Ovary (tissue), 7 donors: ENCODE measurements at regions not wholly inside any gene's neighbourhood (a gene's known extent, or its start where the extent isn't known, plus 50 kb on each side); places are given as distances from the start of the nearest gene placed in this dataset.
A peak's percentile ranks its signal among the peaks of the same experiment; 100 is the strongest.

Source experiments
- DNase-seq, 5 donors: peaks; one replicate each; pipeline ENCODE4 v3.0.0-alpha.2; 2019 to 2020
- H3K27ac ChIP-seq, 2 donors: fragments of 200-600 bp; one replicate each; pipeline versions ENCODE4 v1.5.1 to v1.8.0; 2019 to 2022
- H3K27me3 ChIP-seq: fragments of 200-600 bp; one replicate; pipeline ENCODE4 v1.8.0; 2022
- H3K36me3 ChIP-seq: fragments of 200-600 bp; sonication (generic); one replicate; pipeline ENCODE4 v1.5.1; 2019
- H3K4me1 ChIP-seq: one replicate; pipeline ENCODE4 v1.8.1; 2013; ENCODE audit warnings: mild to moderate bottlenecking, moderate library complexity; ENCODE audit not compliant: insufficient read depth
- H3K4me3 ChIP-seq: fragments of 200-600 bp; sonication (generic); one replicate; pipeline ENCODE4 v1.5.1; 2017
- H3K9me3 ChIP-seq, 2 donors: fragments of 200-600 bp in 1 of 2; sonication (generic) in 1 of 2; one replicate each; pipeline versions ENCODE4 v1.5.1 to v1.8.1; 2013 to 2019; ENCODE audit warnings: mild to moderate bottlenecking in 1 of 2, moderate library complexity in 1 of 2
- EP300 ChIP-seq: sonication (generic); formaldehyde crosslinking; IDR thresholded peaks from one replicate; pipeline ENCODE4 v1.6.1; 2017; ENCODE audit warnings: antibody characterized with exemption
- POLR2A ChIP-seq: fragments of 450-650 bp; IDR thresholded peaks from one replicate; pipeline ENCODE4 v1.6.1; 2017; ENCODE audit warnings: antibody characterized with exemption, mild to moderate bottlenecking, moderate library complexity
- WGBS, 3 donors: extraction: QIAGEN DNeasy Blood & Tissue Kit in 1 of 3; methylation state at CpG; one replicate each; pipeline versions ENCODE4 v1.1.5 to v1.1.7; 2013 to 2017; 5-methylcytosine and 5-hydroxymethylcytosine counted together
- intact Hi-C, 4 donors: fragments of 100-400 bp; cut with DNase I; formaldehyde crosslinking; loops; one replicate each; pipeline versions ENCODE4 v1.11.0 to v1.15.1; 2022 to 2023
- TF ChIP-seq, protein P1 (sequence below), 3 donors: fragments of 450-650 bp in 2 of 3; fragments of 200-600 bp in 1 of 3; IDR thresholded peaks; one replicate each; pipeline versions ENCODE4 v1.5.1 to v1.8.0; 2016 to 2022; ENCODE audit warnings: antibody characterized with exemption in 3 of 3, mild to moderate bottlenecking in 1 of 3
- donor health status: DM: no; HTN: no; CAD: no; lungs with moderate emphysema.
- donor health status: DM: no; HTN: no; CAD: no.
- donor health status: Bipolar disorder and iron deficiency.
- donor health status: DM: no; HTN: no; CAD: no.
- donor health status: DM: yes; HTN: yes; CAD: no.

GRCh38 chr15:38898236-38898635, 333.6 kb upstream of the RASGRP1 start:
- H3K27me3 ChIP-seq: no peaks in the 10 kb centered on the region
- no peaks in the 10 kb centered on the region for H3K9me3 ChIP-seq
- TF ChIP-seq, protein P1, sequence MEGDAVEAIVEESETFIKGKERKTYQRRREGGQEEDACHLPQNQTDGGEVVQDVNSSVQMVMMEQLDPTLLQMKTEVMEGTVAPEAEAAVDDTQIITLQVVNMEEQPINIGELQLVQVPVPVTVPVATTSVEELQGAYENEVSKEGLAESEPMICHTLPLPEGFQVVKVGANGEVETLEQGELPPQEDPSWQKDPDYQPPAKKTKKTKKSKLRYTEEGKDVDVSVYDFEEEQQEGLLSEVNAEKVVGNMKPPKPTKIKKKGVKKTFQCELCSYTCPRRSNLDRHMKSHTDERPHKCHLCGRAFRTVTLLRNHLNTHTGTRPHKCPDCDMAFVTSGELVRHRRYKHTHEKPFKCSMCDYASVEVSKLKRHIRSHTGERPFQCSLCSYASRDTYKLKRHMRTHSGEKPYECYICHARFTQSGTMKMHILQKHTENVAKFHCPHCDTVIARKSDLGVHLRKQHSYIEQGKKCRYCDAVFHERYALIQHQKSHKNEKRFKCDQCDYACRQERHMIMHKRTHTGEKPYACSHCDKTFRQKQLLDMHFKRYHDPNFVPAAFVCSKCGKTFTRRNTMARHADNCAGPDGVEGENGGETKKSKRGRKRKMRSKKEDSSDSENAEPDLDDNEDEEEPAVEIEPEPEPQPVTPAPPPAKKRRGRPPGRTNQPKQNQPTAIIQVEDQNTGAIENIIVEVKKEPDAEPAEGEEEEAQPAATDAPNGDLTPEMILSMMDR (IDR thresholded peaks at IDR 0.05): no peak
- no peak for TF ChIP-seq POLR2A
- TF ChIP-seq EP300: no peak
- H3K4me1 ChIP-seq: peaks cover 9% of the 10 kb centered on the region
- WGBS, 3 donors: 34 to 53% (median 44%) methylated on average over 1 of the region's 1 CpG
- no peak for DNase-seq
- intact Hi-C loops: no loop called here
- H3K27ac ChIP-seq: peak overlapping the region in 1 of 2 donors; percentile 25
- no peaks in the 10 kb centered on the region for H3K36me3 ChIP-seq
- H3K4me3 ChIP-seq: no peak overlapping the region

GRCh38 chr15:38899300-38899699, 334.7 kb upstream of the RASGRP1 start:
- H3K27ac ChIP-seq: no peak overlapping the region
- intact Hi-C loops: no loop called here
- DNase-seq: no peak
- no peak overlapping the region for H3K4me3 ChIP-seq
- H3K9me3 ChIP-seq: no peaks in the 10 kb centered on the region
- 83 to 88% (median 84%) methylated on average over 2 of the region's 2 CpGs for WGBS, 3 donors
- no peaks in the 10 kb centered on the region for H3K27me3 ChIP-seq
- no peak for TF ChIP-seq EP300
- no peak for TF ChIP-seq POLR2A
- TF ChIP-seq, protein P1 (IDR thresholded peaks at IDR 0.05): no peak
- peaks cover 4% of the 10 kb centered on the region for H3K4me1 ChIP-seq
- no peaks in the 10 kb centered on the region for H3K36me3 ChIP-seq

DNA sequence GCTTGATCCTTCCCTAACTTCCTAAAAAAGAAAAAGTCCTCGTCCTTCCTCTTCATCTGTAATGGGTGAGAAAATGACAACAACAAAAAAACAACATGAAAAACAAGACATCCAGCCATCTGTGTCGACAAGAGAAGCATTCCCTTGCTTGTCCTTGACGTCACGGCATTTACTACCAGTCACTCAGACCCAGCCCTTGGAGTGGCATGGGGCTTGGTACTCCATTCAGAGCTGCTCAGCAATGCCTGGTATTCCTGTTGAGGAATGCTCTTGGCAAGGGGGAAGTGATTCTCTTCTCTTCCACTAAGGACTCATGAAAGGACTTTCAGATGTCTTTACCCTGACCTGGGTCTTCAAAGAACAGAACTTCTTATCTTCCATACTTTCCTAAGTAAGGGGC, 339.7 kb upstream of the RASGRP1 start:
- Histone ChIP-seq H3K36me3 (no peaks in the 10 kb centered on the region), H3K27me3 (no peaks in the 10 kb centered on the region), H3K4me1 (no peaks in the 10 kb centered on the region), H3K27ac (no peak overlapping the region), H3K4me3 (no peak overlapping the region), H3K9me3 (no peaks in the 10 kb centered on the region)
- WGBS, 3 donors: 79 to 83% (median 80%) methylated on average over 4 of the region's 4 CpGs
- intact Hi-C loops: no loop called here
- no peak for DNase-seq
- TF ChIP-seq EP300 (no peak), POLR2A (no peak)
- TF ChIP-seq, protein P1 (IDR thresholded peaks at IDR 0.05): no peak

DNA sequence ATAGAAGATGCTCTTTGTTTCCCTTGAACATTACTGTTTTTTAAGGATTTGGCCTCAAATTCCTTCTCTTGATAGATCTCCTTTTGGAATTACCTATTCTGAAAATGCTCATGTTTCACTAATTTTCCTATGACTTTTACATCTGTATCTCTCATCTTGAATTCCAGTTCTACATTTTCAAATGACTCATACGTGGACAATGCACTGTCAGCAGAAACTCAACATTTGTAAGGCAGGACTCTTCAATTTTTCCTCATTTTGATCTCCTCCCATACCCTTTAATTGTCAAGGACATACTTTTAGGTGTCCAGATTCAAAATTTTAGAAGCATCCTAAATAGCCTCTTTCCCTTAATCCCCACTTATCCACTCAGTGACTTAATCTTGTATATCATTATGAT, 341.0 kb upstream of the RASGRP1 start:
- intact Hi-C loops: no loop called here
- H3K9me3 ChIP-seq: no peaks in the 10 kb centered on the region
- H3K36me3 ChIP-seq: no peaks in the 10 kb centered on the region
- no peak overlapping the region for H3K4me3 ChIP-seq
- no peaks in the 10 kb centered on the region for H3K27me3 ChIP-seq
- DNase-seq: no peak
- H3K27ac ChIP-seq: no peak overlapping the region
- TF ChIP-seq POLR2A: no peak
- TF ChIP-seq EP300: no peak
- TF ChIP-seq, protein P1 (IDR thresholded peaks at IDR 0.05): no peak
- WGBS, 3 donors: 69 to 80% (median 71%) methylated on average over 1 of the region's 1 CpG
- no peaks in the 10 kb centered on the region for H3K4me1 ChIP-seq

DNA sequence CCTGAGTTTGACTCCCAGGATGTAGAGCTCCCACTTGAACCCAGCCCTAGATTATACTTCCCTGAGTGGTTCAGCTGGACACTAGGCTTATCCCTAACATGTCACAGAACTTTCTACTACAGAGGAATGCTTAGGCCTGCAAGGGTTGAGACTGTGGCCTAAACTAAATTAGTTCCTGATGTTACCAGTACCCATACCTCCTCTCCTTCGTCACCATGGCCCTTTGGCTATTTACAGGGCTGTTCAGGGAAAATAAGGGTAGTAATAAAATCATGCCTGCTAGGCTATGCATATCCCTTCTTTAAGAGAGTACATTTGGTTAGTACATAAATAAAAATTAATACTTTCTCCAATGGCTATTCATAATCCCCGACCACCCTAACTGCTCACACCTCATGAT, 356.4 kb upstream of the RASGRP1 start:
- Histone ChIP-seq H3K4me1 (no peaks in the 10 kb centered on the region), H3K9me3 (no peaks in the 10 kb centered on the region), H3K4me3 (no peak overlapping the region), H3K36me3 (no peaks in the 10 kb centered on the region), H3K27ac (no peak overlapping the region), H3K27me3 (no peaks in the 10 kb centered on the region)
- WGBS, 3 donors: 97 to 100% (median 100%) methylated on average over 2 of the region's 2 CpGs
- TF ChIP-seq POLR2A (no peak), EP300 (no peak)
- TF ChIP-seq, protein P1 (IDR thresholded peaks at IDR 0.05): no peak
- intact Hi-C loops: no loop called here
- no peak for DNase-seq
